ENCODE measurements at regions not wholly inside any gene's neighbourhood (a gene's known extent, or its start where the extent isn't known, plus 50 kb on each side); places are given as distances from the start of the nearest gene placed in this dataset.

DNA sequence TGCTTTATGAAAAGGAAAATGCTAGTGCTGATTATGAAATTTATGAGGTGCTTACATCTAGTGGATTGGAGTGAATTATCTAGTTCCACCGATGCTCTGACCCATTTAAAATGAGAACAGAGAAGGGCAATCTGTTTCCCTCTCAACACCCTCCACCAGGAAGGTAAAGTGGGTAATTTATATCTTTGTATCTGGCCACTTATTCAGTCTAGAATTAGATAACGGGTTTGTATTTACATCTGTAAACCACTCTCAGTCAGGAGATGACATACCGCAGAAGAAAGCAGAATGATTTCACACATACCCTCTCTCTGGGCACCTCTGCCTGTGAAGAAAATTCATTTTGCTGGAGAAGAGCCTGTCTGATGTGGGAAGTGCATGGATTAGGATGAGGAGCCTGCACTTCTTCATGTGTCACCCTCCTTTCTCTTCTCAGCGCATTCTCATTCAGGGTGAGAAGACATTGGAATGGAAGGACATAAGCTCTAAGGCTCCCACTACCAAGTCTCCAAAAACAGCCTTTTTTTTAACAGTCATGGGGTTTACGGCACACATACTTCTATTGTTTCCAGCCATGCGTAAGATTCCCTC, 646.7 kb upstream of the SALL1 start:
- no peaks in the 10 kb centered on the region for H3K36me3 ChIP-seq (ENCODE audit: insufficient read depth, low read length)
- CTCF ChIA-PET, result no interaction called here
- H3K9me3 Mint-ChIP-seq, result no peaks in the 10 kb centered on the region
- DNase-seq (no peak), ATAC-seq (ENCODE audit: poor library complexity) (no peak)
- no peaks in the 10 kb centered on the region for H3K36me3 Mint-ChIP-seq (ENCODE audit: low read depth)
- POLR2A ChIA-PET, result no interaction called here
- H3K27ac ChIP-seq (ENCODE audit: low read depth in 1 of 2, low read length in 2 of 2), result no peak overlapping the region
- no peaks in the 10 kb centered on the region for H3K4me1 ChIP-seq (ENCODE audit: insufficient read depth, low read length)
- no peaks in the 10 kb centered on the region for H3K27me3 ChIP-seq (ENCODE audit: control insufficient read depth in 1 of 2, insufficient read depth in 2 of 2, low read length in 2 of 2)
- peaks cover 0 to 9% of the 10 kb centered on the region in 2 experiments for H3K9me3 ChIP-seq (ENCODE audit: control insufficient read depth in 1 of 2, insufficient read depth in 1 of 2, low read length in 2 of 2)
- H3K27ac Mint-ChIP-seq, result no peak overlapping the region
- TF ChIP-seq CTCF (IDR thresholded peaks at IDR 0.05), result no peak
- no peaks in the 10 kb centered on the region for H3K27me3 Mint-ChIP-seq
- intact Hi-C loops (cut with DNase I, micrococcal nuclease), result no loop called here
- H3K4me3 ChIP-seq (ENCODE audit: low read length), result no peak overlapping the region
- H3K4me1 Mint-ChIP-seq (ENCODE audit: low read depth), result no peaks in the 10 kb centered on the region
- no peak overlapping the region for H3K4me3 Mint-ChIP-seq

- no peak overlapping the region for H3K4me3 ChIP-seq (ENCODE audit: low read length)
- peaks cover 8% of the 10 kb centered on the region for H3K9me3 Mint-ChIP-seq
- no peaks in the 10 kb centered on the region for H3K4me1 ChIP-seq (ENCODE audit: insufficient read depth, low read length)
- H3K36me3 ChIP-seq (ENCODE audit: insufficient read depth, low read length), result no peaks in the 10 kb centered on the region
- H3K27ac Mint-ChIP-seq, result no peak overlapping the region
- no peak overlapping the region for H3K27ac ChIP-seq (ENCODE audit: low read depth in 1 of 2, low read length in 2 of 2)
- H3K27me3 Mint-ChIP-seq, result no peaks in the 10 kb centered on the region
- ATAC-seq (ENCODE audit: poor library complexity) (no peak), DNase-seq (no peak)
- no peak overlapping the region for H3K4me3 Mint-ChIP-seq
- no peaks in the 10 kb centered on the region for H3K27me3 ChIP-seq (ENCODE audit: control insufficient read depth in 1 of 2, insufficient read depth in 2 of 2, low read length in 2 of 2)
- no peaks in the 10 kb centered on the region for H3K9me3 ChIP-seq (ENCODE audit: control insufficient read depth in 1 of 2, insufficient read depth in 1 of 2, low read length in 2 of 2)
- TF ChIP-seq CTCF (IDR thresholded peaks at IDR 0.05), result no peak
- ChIA-PET POLR2A (no interaction called here), CTCF (no interaction called here)
- intact Hi-C loops (cut with DNase I, micrococcal nuclease), result no loop called here
- H3K36me3 Mint-ChIP-seq (ENCODE audit: low read depth), result no peaks in the 10 kb centered on the region
- no peaks in the 10 kb centered on the region for H3K4me1 Mint-ChIP-seq (ENCODE audit: low read depth)
These were observed 628.2 kb upstream of the SALL1 start for GRCh38 chr16:51779240-51779639.

- Mint-ChIP-seq H3K4me3 (no peak overlapping the region), H3K27ac (no peak overlapping the region), H3K4me1 (ENCODE audit: low read depth) (no peaks in the 10 kb centered on the region), H3K36me3 (ENCODE audit: low read depth) (no peaks in the 10 kb centered on the region), H3K9me3 (peaks cover 4% of the 10 kb centered on the region), H3K27me3 (no peaks in the 10 kb centered on the region)
- intact Hi-C loops (cut with DNase I, micrococcal nuclease), result no loop called here
- Histone ChIP-seq H3K27me3 (ENCODE audit: control insufficient read depth in 1 of 2, insufficient read depth in 2 of 2, low read length in 2 of 2) (no peaks in the 10 kb centered on the region), H3K9me3 (ENCODE audit: control insufficient read depth in 1 of 2, insufficient read depth in 1 of 2, low read length in 2 of 2) (peaks cover 0 to 9% of the 10 kb centered on the region in 2 experiments), H3K4me1 (ENCODE audit: insufficient read depth, low read length) (no peaks in the 10 kb centered on the region), H3K36me3 (ENCODE audit: insufficient read depth, low read length) (no peaks in the 10 kb centered on the region), H3K27ac (ENCODE audit: low read depth in 1 of 2, low read length in 2 of 2) (no peak overlapping the region), H3K4me3 (ENCODE audit: low read length) (no peak overlapping the region)
- ATAC-seq (ENCODE audit: poor library complexity) (no peak), DNase-seq (no peak)
- no peak for TF ChIP-seq CTCF (IDR thresholded peaks at IDR 0.05)
- POLR2A ChIA-PET, result no interaction called here
- CTCF ChIA-PET, result no interaction called here
These were observed 622.2 kb upstream of the SALL1 start for GRCh38 chr16:51773071-51773890.
